HEK293 (cell line): ENCODE measurements at regions not wholly inside any gene's neighbourhood (a gene's known extent, or its start where the extent isn't known, plus 50 kb on each side); places are given as distances from the start of the nearest gene placed in this dataset.

Source experiments
- CTCF ChIA-PET: fragments of 350-600 bp; formaldehyde crosslinking; extraction: SDS; loops from one replicate; lab custom pipeline; 2021; ENCODE audit warnings: antibody characterized with exemption; lab: Yijun Ruan, JAX
- POLR2A ChIA-PET: fragments of 300-600 bp; formaldehyde crosslinking; extraction: SDS; loops from one replicate; lab custom pipeline; 2020; ENCODE audit warnings: antibody characterized with exemption, inconsistent platforms; lab: Yijun Ruan, JAX
- H3K27ac ChIP-seq: fragments of 200-500 bp; sonication (Bioruptor generic); 2 replicates; pipeline ENCODE4 v1.5.1; 2014; ENCODE audit warnings: low read depth, low read length, control low read depth, inconsistent platforms; ENCODE audit errors: extremely low read depth
- H3K36me3 ChIP-seq, 2 experiments: fragments of 200-500 bp in 1 of 2; sonication (Bioruptor generic) in 1 of 2; 1 replicate in 1 of 2; 2 replicates in 1 of 2; pipeline ENCODE4 v1.5.1; 2014 to 2017; ENCODE audit warnings: inconsistent platforms in 2 of 2, low read length in 2 of 2; ENCODE audit not compliant: control insufficient read depth in 2 of 2, insufficient read depth in 1 of 2
- H3K4me1 ChIP-seq: fragments of 200-500 bp; sonication (Bioruptor generic); 2 replicates; pipeline ENCODE4 v1.5.1; 2014; ENCODE audit warnings: mild to moderate bottlenecking, low read length, inconsistent platforms; ENCODE audit not compliant: control insufficient read depth, insufficient read depth
- H3K4me3 ChIP-seq: 2 replicates; pipeline ENCODE4 v1.5.1; 2011; ENCODE audit warnings: low read depth, mild to moderate bottlenecking, control low read depth, low read length, moderate library complexity
- H3K9me3 ChIP-seq: fragments of 200-500 bp; sonication (Bioruptor generic); 2 replicates; pipeline ENCODE4 v1.5.1; 2014; ENCODE audit warnings: low read depth, low read length, inconsistent platforms; ENCODE audit not compliant: control insufficient read depth, insufficient read depth
- GLIS1 ChIP-seq: fragments of 450-650 bp; formaldehyde crosslinking; IDR thresholded peaks from 2 replicates; pipeline ENCODE4 v1.5.1; 2016; ENCODE audit warnings: missing biosample characterization, missing genetic modification characterization
- GLIS2 ChIP-seq: fragments of 450-650 bp; formaldehyde crosslinking; IDR thresholded peaks from 2 replicates; pipeline ENCODE4 v1.5.1; 2016; ENCODE audit warnings: missing biosample characterization, missing genetic modification characterization
- INSM2 ChIP-seq: fragments of 450-650 bp; formaldehyde crosslinking; IDR thresholded peaks from 2 replicates; pipeline ENCODE4 v1.5.1; 2016; ENCODE audit warnings: missing biosample characterization, missing genetic modification characterization
- ZBTB21 ChIP-seq: fragments of 450-650 bp; formaldehyde crosslinking; IDR thresholded peaks from 2 replicates; pipeline ENCODE4 v1.5.1; 2017; ENCODE audit warnings: missing biosample characterization, missing genetic modification characterization
- ZBTB49 ChIP-seq: fragments of 450-650 bp; formaldehyde crosslinking; IDR thresholded peaks from 2 replicates; pipeline ENCODE4 v1.5.1; 2016; ENCODE audit warnings: missing biosample characterization, missing genetic modification characterization, low read depth
- ZFP37 ChIP-seq: fragments of 450-650 bp; formaldehyde crosslinking; IDR thresholded peaks from 2 replicates; pipeline ENCODE4 v1.5.1; 2016; ENCODE audit warnings: missing biosample characterization, missing genetic modification characterization
- ZNF114 ChIP-seq: fragments of 450-650 bp; formaldehyde crosslinking; IDR thresholded peaks from 2 replicates; pipeline ENCODE4 v1.5.0; 2017; ENCODE audit warnings: missing biosample characterization, missing genetic modification characterization
- ZNF132 ChIP-seq: fragments of 450-650 bp; formaldehyde crosslinking; IDR thresholded peaks from 2 replicates; pipeline ENCODE4 v1.5.1; 2017; ENCODE audit warnings: missing biosample characterization, missing genetic modification characterization, borderline replicate concordance
- ZNF146 ChIP-seq: fragments of 450-650 bp; formaldehyde crosslinking; IDR thresholded peaks from 2 replicates; pipeline ENCODE4 v1.5.1; 2016; ENCODE audit warnings: missing biosample characterization, missing genetic modification characterization
- ZNF169 ChIP-seq: fragments of 450-650 bp; formaldehyde crosslinking; IDR thresholded peaks from 2 replicates; pipeline ENCODE4 v1.5.1; 2016; ENCODE audit warnings: missing biosample characterization, missing genetic modification characterization
- ZNF202 ChIP-seq: fragments of 450-650 bp; formaldehyde crosslinking; IDR thresholded peaks from 2 replicates; pipeline ENCODE4 v1.5.1; 2016; ENCODE audit warnings: missing biosample characterization, missing genetic modification characterization, borderline replicate concordance
- ZNF266 ChIP-seq: fragments of 450-650 bp; formaldehyde crosslinking; IDR thresholded peaks from 2 replicates; pipeline ENCODE4 v1.5.1; 2016; ENCODE audit warnings: missing biosample characterization, missing genetic modification characterization, low read depth
- ZNF280C ChIP-seq: fragments of 450-650 bp; formaldehyde crosslinking; IDR thresholded peaks from 2 replicates; pipeline ENCODE4 v1.5.1; 2016; ENCODE audit warnings: missing biosample characterization, missing genetic modification characterization
- ZNF37A ChIP-seq: fragments of 450-650 bp; IDR thresholded peaks from 2 replicates; pipeline ENCODE4 v1.5.1; 2018; ENCODE audit warnings: missing biosample characterization, missing genetic modification characterization
- ZNF404 ChIP-seq: fragments of 450-650 bp; formaldehyde crosslinking; IDR thresholded peaks from 2 replicates; pipeline ENCODE4 v1.5.1; 2017; ENCODE audit warnings: missing biosample characterization, missing genetic modification characterization
- ZNF488 ChIP-seq: fragments of 450-650 bp; formaldehyde crosslinking; IDR thresholded peaks from 2 replicates; pipeline ENCODE4 v1.5.1; 2016; ENCODE audit warnings: missing biosample characterization, missing genetic modification characterization
- ZNF561 ChIP-seq: fragments of 450-650 bp; IDR thresholded peaks from 2 replicates; pipeline ENCODE4 v1.5.1; 2018; ENCODE audit warnings: missing biosample characterization, missing genetic modification characterization, borderline replicate concordance
- ZNF571 ChIP-seq: fragments of 450-650 bp; formaldehyde crosslinking; IDR thresholded peaks from 2 replicates; pipeline ENCODE4 v1.5.0; 2017; ENCODE audit warnings: missing biosample characterization, missing genetic modification characterization
- ZNF621 ChIP-seq: fragments of 450-650 bp; formaldehyde crosslinking; IDR thresholded peaks from 2 replicates; pipeline ENCODE4 v1.5.1; 2017; ENCODE audit warnings: missing biosample characterization, missing genetic modification characterization
- ZNF692 ChIP-seq: fragments of 450-650 bp; formaldehyde crosslinking; IDR thresholded peaks from 2 replicates; pipeline ENCODE4 v1.5.1; 2016; ENCODE audit warnings: missing biosample characterization, missing genetic modification characterization
- ZNF791 ChIP-seq: fragments of 450-650 bp; formaldehyde crosslinking; IDR thresholded peaks from 2 replicates; pipeline ENCODE4 v1.5.1; 2016; ENCODE audit warnings: missing biosample characterization, missing genetic modification characterization
- TF ChIP-seq, protein P1 (sequence below): fragments of 450-650 bp; formaldehyde crosslinking; IDR thresholded peaks from 2 replicates; pipeline ENCODE4 v1.5.1; 2016; ENCODE audit warnings: missing biosample characterization, missing genetic modification characterization
- TF ChIP-seq, protein P2 (sequence below): fragments of 450-650 bp; formaldehyde crosslinking; optimal IDR thresholded peaks from 2 replicates; pipeline ENCODE3; 2016; ENCODE audit warnings: missing biosample characterization, mild to moderate bottlenecking, missing genetic modification characterization
- TF ChIP-seq, protein P3 (sequence below): fragments of 450-650 bp; formaldehyde crosslinking; IDR thresholded peaks from 2 replicates; pipeline ENCODE4 v1.5.1; 2017; ENCODE audit warnings: missing biosample characterization, missing genetic modification characterization

GRCh38 chr4:38503689-38504395 lies 160.2 kb upstream of the KLF3 start:
- Histone ChIP-seq H3K27ac (no peak overlapping the region), H3K4me3 (no peak overlapping the region), H3K9me3 (no peaks in the 10 kb centered on the region), H3K36me3 (no peaks in the 10 kb centered on the region), H3K4me1 (no peaks in the 10 kb centered on the region)
- POLR2A ChIA-PET: no interaction called here
- CTCF ChIA-PET: interaction anchor here (0.6 kb wide), 1 partner anchor 295 kb away, joined by 4 read pairs; no protein-coding TSS in a partner anchor
- TF ChIP-seq ZNF169 (no peak), ZNF132 (tag by site-specific recombination) (no peak), ZBTB21 (no peak), GLIS1 (tag by site-specific recombination) (no peak), ZNF37A (tag by site-specific recombination) (no peak), INSM2 (tag by site-specific recombination) (no peak), ZNF571 (no peak), ZNF404 (no peak), ZNF114 (no peak), ZBTB49 (no peak), ZNF621 (tag by site-specific recombination) (no peak)
- TF ChIP-seq, protein P1, sequence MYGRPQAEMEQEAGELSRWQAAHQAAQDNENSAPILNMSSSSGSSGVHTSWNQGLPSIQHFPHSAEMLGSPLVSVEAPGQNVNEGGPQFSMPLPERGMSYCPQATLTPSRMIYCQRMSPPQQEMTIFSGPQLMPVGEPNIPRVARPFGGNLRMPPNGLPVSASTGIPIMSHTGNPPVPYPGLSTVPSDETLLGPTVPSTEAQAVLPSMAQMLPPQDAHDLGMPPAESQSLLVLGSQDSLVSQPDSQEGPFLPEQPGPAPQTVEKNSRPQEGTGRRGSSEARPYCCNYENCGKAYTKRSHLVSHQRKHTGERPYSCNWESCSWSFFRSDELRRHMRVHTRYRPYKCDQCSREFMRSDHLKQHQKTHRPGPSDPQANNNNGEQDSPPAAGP (tag by site-specific recombination): no peak

DNA sequence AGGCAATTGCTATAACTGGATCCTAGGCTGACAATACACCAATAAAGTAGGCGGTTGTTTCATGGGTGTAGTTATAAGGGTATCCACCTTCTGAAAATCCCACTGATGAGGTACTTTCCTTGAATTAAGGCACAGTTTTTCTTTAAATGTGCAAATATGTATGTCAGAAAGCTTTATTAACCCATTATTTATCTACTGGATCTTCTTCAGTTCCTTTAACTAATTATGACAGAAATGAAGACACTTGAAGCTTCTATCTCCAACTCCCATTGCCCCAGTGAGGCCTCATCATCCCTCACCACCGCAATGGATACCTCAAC lies 159.6 kb upstream of the KLF3 start:
- no peaks in the 10 kb centered on the region for H3K4me1 ChIP-seq
- no peaks in the 10 kb centered on the region for H3K36me3 ChIP-seq
- no peaks in the 10 kb centered on the region for H3K9me3 ChIP-seq
- no peak overlapping the region for H3K27ac ChIP-seq
- ChIA-PET CTCF (no interaction called here), POLR2A (no interaction called here)
- no peak overlapping the region for H3K4me3 ChIP-seq
- no peak for TF ChIP-seq ZNF280C (tag by site-specific recombination)
- TF ChIP-seq ZNF791 (tag by site-specific recombination): no peak
- TF ChIP-seq, protein P2, sequence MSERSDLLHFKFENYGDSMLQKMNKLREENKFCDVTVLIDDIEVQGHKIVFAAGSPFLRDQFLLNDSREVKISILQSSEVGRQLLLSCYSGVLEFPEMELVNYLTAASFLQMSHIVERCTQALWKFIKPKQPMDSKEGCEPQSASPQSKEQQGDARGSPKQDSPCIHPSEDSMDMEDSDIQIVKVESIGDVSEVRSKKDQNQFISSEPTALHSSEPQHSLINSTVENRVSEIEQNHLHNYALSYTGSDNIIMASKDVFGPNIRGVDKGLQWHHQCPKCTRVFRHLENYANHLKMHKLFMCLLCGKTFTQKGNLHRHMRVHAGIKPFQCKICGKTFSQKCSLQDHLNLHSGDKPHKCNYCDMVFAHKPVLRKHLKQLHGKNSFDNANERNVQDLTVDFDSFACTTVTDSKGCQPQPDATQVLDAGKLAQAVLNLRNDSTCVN: no peak
- no peak for TF ChIP-seq ZNF561 (tag by site-specific recombination)
- TF ChIP-seq ZNF202 (tag by site-specific recombination): no peak
- TF ChIP-seq ZNF266 (tag by site-specific recombination): no peak
- TF ChIP-seq ZFP37 (tag by site-specific recombination): no peak
- no peak for TF ChIP-seq ZNF488 (tag by site-specific recombination)
- TF ChIP-seq ZNF692 (tag by site-specific recombination): no peak
- no peak for TF ChIP-seq ZNF146 (tag by site-specific recombination)
- no peak for TF ChIP-seq GLIS2 (tag by site-specific recombination)
- TF ChIP-seq, protein P3, sequence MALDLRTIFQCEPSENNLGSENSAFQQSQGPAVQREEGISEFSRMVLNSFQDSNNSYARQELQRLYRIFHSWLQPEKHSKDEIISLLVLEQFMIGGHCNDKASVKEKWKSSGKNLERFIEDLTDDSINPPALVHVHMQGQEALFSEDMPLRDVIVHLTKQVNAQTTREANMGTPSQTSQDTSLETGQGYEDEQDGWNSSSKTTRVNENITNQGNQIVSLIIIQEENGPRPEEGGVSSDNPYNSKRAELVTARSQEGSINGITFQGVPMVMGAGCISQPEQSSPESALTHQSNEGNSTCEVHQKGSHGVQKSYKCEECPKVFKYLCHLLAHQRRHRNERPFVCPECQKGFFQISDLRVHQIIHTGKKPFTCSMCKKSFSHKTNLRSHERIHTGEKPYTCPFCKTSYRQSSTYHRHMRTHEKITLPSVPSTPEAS (tag by site-specific recombination): no peak
